SK-N-SH (cell line): ENCODE measurements at regions not wholly inside any gene's neighbourhood (a gene's known extent, or its start where the extent isn't known, plus 50 kb on each side); places are given as distances from the start of the nearest gene placed in this dataset.

Experiments
- CTCF ChIA-PET: fragments of 300-600, 350-600 bp; formaldehyde crosslinking; extraction: SDS; loops from one replicate; lab custom pipeline; 2021; lab: Yijun Ruan, JAX
- POLR2A ChIA-PET: fragments of 350-600 bp; sonication (Branson Sonifier 250); formaldehyde crosslinking; extraction: SDS; loops from one replicate; lab custom pipeline; 2020; ENCODE audit warnings: antibody characterized with exemption, inconsistent platforms; lab: Yijun Ruan, JAX
- DNase-seq: peaks from one replicate; pipeline ENCODE4 v3.0.0; 2012
- H2AFZ ChIP-seq: fragments of 200-600 bp; sonication (generic); 2 replicates; pipeline ENCODE4 v1.8.1; 2016; ENCODE audit warnings: antibody characterized with exemption, mild to moderate bottlenecking, low read depth
- H3F3A ChIP-seq: fragments of 200-600 bp; sonication (generic); replicated peaks from 2 replicates; pipeline ENCODE3; 2016; ENCODE audit warnings: antibody characterized with exemption, mild to moderate bottlenecking; ENCODE audit not compliant: insufficient read depth
- H3K27ac ChIP-seq, 2 experiments: fragments of 200-500 bp in 1 of 2; fragments of 200-600 bp in 1 of 2; sonication (Bioruptor generic) in 1 of 2; sonication (generic), shearing (Covaris generic) in 1 of 2; 2 replicates each; pipeline versions ENCODE4 v1.5.1 to v1.6.1; 2014 to 2016; ENCODE audit warnings: low read depth in 2 of 2, inconsistent platforms in 1 of 2, low read length in 1 of 2, mild to moderate bottlenecking in 1 of 2, mixed read lengths in 1 of 2
- H3K27me3 ChIP-seq: fragments of 200-600 bp; sonication (generic), shearing (Covaris generic); 2 replicates; pipeline ENCODE4 v1.6.1; 2016; ENCODE audit warnings: mixed run types; ENCODE audit not compliant: insufficient read depth
- H3K36me3 ChIP-seq, 2 experiments: fragments of 200-500 bp in 1 of 2; fragments of 200-600 bp in 1 of 2; sonication (Bioruptor generic) in 1 of 2; sonication (generic) in 1 of 2; replicated peaks in 1 of 2; 2 replicates each; pipeline versions ENCODE3 to v1.5.1; 2014 to 2016; ENCODE audit warnings: low read length in 1 of 2, mild to moderate bottlenecking in 1 of 2; ENCODE audit not compliant: insufficient read depth in 2 of 2, control insufficient read depth in 1 of 2
- H3K4me1 ChIP-seq, 2 experiments: fragments of 200-500 bp in 1 of 2; fragments of 200-600 bp in 1 of 2; sonication (Bioruptor generic) in 1 of 2; sonication (generic), shearing (Covaris generic) in 1 of 2; 2 replicates each; pipeline versions ENCODE4 v1.5.1 to v1.6.1; 2014 to 2016; ENCODE audit warnings: low read depth in 1 of 2, low read length in 1 of 2, mixed run types in 1 of 2; ENCODE audit not compliant: insufficient read depth in 2 of 2, control insufficient read depth in 1 of 2
- H3K4me2 ChIP-seq: fragments of 200-600 bp; sonication (generic), shearing (Covaris generic); 2 replicates; pipeline ENCODE4 v1.6.1; 2017; ENCODE audit warnings: mixed run types
- H3K4me3 ChIP-seq, 2 experiments: fragments of 200-500 bp in 1 of 2; fragments of 200-600 bp in 1 of 2; sonication (Bioruptor generic) in 1 of 2; sonication (generic), shearing (Covaris generic) in 1 of 2; 2 replicates each; pipeline versions ENCODE4 v1.5.1 to v1.8.1; 2014 to 2016; ENCODE audit warnings: low read depth in 2 of 2, inconsistent platforms in 1 of 2, low read length in 1 of 2, mild to moderate bottlenecking in 1 of 2, mixed read lengths in 1 of 2, moderate library complexity in 1 of 2
- H3K79me2 ChIP-seq: fragments of 200-600 bp; sonication (generic); 2 replicates; pipeline ENCODE4 v1.8.1; 2017; ENCODE audit warnings: mild to moderate bottlenecking; ENCODE audit not compliant: insufficient read depth
- H3K9ac ChIP-seq: fragments of 200-600 bp; sonication (generic); 2 replicates; pipeline ENCODE4 v1.6.1; 2017; ENCODE audit warnings: mixed run types
- H3K9me2 ChIP-seq: fragments of 200-600 bp; sonication (generic); 2 replicates; pipeline ENCODE4 v1.6.1; 2017; ENCODE audit warnings: mixed run types
- H3K9me3 ChIP-seq: fragments of 200-600 bp; sonication (generic); 2 replicates; pipeline ENCODE4 v1.6.1; 2017; ENCODE audit warnings: mixed run types, mild to moderate bottlenecking, moderate library complexity
- H4K20me1 ChIP-seq: fragments of 200-600 bp; sonication (generic); 2 replicates; pipeline ENCODE4 v1.6.1; 2017; ENCODE audit warnings: mild to moderate bottlenecking, mixed run types; ENCODE audit not compliant: insufficient read depth
- ELF1 ChIP-seq: IDR thresholded peaks from 2 replicates; pipeline ENCODE4 v1.4.0; 2012
- EZH2phosphoT487 ChIP-seq: fragments of 200-600 bp; sonication (generic); IDR thresholded peaks from 2 replicates; pipeline ENCODE4 v1.6.1; 2017; ENCODE audit warnings: low read depth, mixed run types, mild to moderate bottlenecking, antibody characterized with exemption, moderate library complexity, borderline replicate concordance
- MXI1 ChIP-seq: IDR thresholded peaks from 2 replicates; pipeline ENCODE4 v1.6.1; 2012; ENCODE audit warnings: mild to moderate bottlenecking, low read depth, low read length, improper control_type of control experiment
- NFIC ChIP-seq: IDR thresholded peaks from 2 replicates; pipeline ENCODE4 v1.4.0; 2012; ENCODE audit warnings: borderline replicate concordance
- NRF1 ChIP-seq: IDR thresholded peaks from 2 replicates; pipeline ENCODE4 v1.6.1; 2012; ENCODE audit warnings: low read depth, mild to moderate bottlenecking, low read length
- RCOR1 ChIP-seq: fragments of 150-350 bp; IDR thresholded peaks from 2 replicates; pipeline ENCODE4 v1.6.1; 2017; ENCODE audit warnings: antibody characterized with exemption, low read length
- RXRA ChIP-seq: IDR thresholded peaks from 2 replicates; pipeline ENCODE4 v1.4.0; 2012; ENCODE audit warnings: low read depth, mild to moderate bottlenecking, borderline replicate concordance
- SIN3A ChIP-seq: IDR thresholded peaks from 2 replicates; pipeline ENCODE4 v1.6.1; 2012; ENCODE audit warnings: low read depth, mild to moderate bottlenecking, low read length, moderate library complexity, borderline replicate concordance
- TAF1 ChIP-seq: IDR thresholded peaks from 2 replicates; pipeline ENCODE4 v1.6.1; 2012; ENCODE audit warnings: low read depth, mild to moderate bottlenecking, low read length, moderate library complexity, borderline replicate concordance
- WGBS: methylation state at CpG from one replicate; pipeline ENCODE4 v1.1.6; 2017; ENCODE audit warnings: low lambda C conversion rate; 5-methylcytosine and 5-hydroxymethylcytosine counted together
- TF ChIP-seq, protein P1 (sequence below): fragments of 150-350 bp; IDR thresholded peaks from 2 replicates; pipeline ENCODE4 v1.6.1; 2017; ENCODE audit warnings: antibody characterized with exemption, low read length, low read depth, borderline replicate concordance
- TF ChIP-seq, protein P2 (sequence below): IDR thresholded peaks from 2 replicates; pipeline ENCODE4 v1.4.0; 2012; ENCODE audit warnings: low read depth

DNA sequence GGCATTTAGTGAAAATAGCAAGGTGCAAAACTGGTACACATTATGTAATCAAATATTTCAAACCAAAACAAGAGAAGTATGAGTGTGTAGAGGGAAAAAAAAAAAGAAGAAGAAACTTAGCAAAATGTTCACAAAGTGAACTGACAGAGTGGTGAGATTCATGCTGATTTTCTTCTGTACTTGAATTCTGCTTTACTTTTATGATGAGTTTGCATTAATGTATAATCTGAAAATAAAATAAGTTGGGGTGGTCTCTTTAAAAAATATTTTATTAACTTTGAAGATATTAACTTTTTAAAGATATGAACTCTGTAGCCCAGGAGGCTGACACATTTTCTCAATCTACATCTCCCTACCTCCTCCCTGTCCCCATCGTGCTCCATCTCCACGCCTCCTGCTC lies 185.1 kb downstream of the QDPR start:
- 90% methylated on average over 2 of the region's 2 CpGs for WGBS
- no peaks in the 10 kb centered on the region for H3K9me3 ChIP-seq
- DNase-seq = no peak
- H3K4me1 ChIP-seq = peaks cover 0 to 10% of the 10 kb centered on the region in 2 experiments; a peak in 2 of 4 replicates
- H4K20me1 ChIP-seq = no peaks in the 10 kb centered on the region
- CTCF ChIA-PET = interaction anchor here (3.6 to 4.2 kb wide), 2 partner anchors 410 to 683 kb away, joined by 23 to 36 read pairs; no protein-coding TSS in a partner anchor
- H3K4me3 ChIP-seq = no peak overlapping the region
- H3K27ac ChIP-seq = no peak overlapping the region
- H3K27me3 ChIP-seq = no peaks in the 10 kb centered on the region
- no peaks in the 10 kb centered on the region for H3K79me2 ChIP-seq
- H3F3A ChIP-seq = no peaks in the 10 kb centered on the region
- no peak overlapping the region for H2AFZ ChIP-seq
- H3K9ac ChIP-seq = no peak overlapping the region
- POLR2A ChIA-PET = no interaction called here
- no peak for TF ChIP-seq RXRA
- TF ChIP-seq, protein P1, sequence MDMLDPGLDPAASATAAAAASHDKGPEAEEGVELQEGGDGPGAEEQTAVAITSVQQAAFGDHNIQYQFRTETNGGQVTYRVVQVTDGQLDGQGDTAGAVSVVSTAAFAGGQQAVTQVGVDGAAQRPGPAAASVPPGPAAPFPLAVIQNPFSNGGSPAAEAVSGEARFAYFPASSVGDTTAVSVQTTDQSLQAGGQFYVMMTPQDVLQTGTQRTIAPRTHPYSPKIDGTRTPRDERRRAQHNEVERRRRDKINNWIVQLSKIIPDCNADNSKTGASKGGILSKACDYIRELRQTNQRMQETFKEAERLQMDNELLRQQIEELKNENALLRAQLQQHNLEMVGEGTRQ = no peak
- no peak for TF ChIP-seq NRF1
- no peak for TF ChIP-seq TAF1
- no peak for TF ChIP-seq ELF1
- H3K9me2 ChIP-seq = no peaks in the 10 kb centered on the region
- no peak overlapping the region for H3K4me2 ChIP-seq
- no peaks in the 10 kb centered on the region for H3K36me3 ChIP-seq

DNA sequence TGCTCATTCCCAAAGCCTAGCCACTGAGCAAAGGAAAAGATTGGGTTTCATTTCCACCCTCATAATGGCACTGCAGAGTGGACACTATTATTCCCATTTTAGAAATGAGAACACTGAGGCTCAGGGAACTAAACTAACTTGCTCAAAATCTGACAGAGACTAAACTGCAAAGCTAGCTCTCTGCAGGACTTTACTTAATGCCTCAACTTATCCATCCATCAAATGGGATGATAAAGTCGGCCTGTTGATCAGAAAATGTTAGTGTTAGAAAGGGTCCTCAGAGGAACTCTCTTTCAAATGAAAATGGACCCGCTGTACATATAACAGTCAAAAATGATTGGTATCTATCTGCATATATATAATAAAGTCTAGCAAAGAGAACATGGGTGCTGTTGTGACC lies 186.8 kb downstream of the QDPR start:
- no peak overlapping the region for H3K9ac ChIP-seq
- H2AFZ ChIP-seq = peak overlapping the region; percentile 80; the same call in 1 of the 2 replicates
- H3K27me3 ChIP-seq = no peaks in the 10 kb centered on the region
- H3K9me2 ChIP-seq = no peaks in the 10 kb centered on the region
- H3K9me3 ChIP-seq = no peaks in the 10 kb centered on the region
- no peaks in the 10 kb centered on the region for H3K79me2 ChIP-seq
- no peak for DNase-seq
- no peak overlapping the region for H3K27ac ChIP-seq
- ChIA-PET POLR2A (no interaction called here), CTCF (interaction anchor here (0.5 to 4.2 kb wide), 54 partner anchors 8 to 1035 kb away, joined by 3 to 39 read pairs (median 5); no protein-coding TSS in a partner anchor)
- TF ChIP-seq TAF1 = no peak
- TF ChIP-seq, protein P2, sequence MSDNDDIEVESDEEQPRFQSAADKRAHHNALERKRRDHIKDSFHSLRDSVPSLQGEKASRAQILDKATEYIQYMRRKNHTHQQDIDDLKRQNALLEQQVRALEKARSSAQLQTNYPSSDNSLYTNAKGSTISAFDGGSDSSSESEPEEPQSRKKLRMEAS = no peak
- TF ChIP-seq EZH2phosphoT487 = no peak
- no peak for TF ChIP-seq MXI1
- no peak for TF ChIP-seq SIN3A
- no peak for TF ChIP-seq NFIC
- no peak for TF ChIP-seq RCOR1
- H3K36me3 ChIP-seq = no peaks in the 10 kb centered on the region
- 84% methylated on average over 2 of the region's 2 CpGs for WGBS
- H3K4me3 ChIP-seq = no peak overlapping the region
- H3K4me1 ChIP-seq = peaks cover 0 to 10% of the 10 kb centered on the region in 2 experiments; a peak in 2 of 4 replicates
- no peaks in the 10 kb centered on the region for H3F3A ChIP-seq
- no peak overlapping the region for H3K4me2 ChIP-seq
- H4K20me1 ChIP-seq = no peaks in the 10 kb centered on the region
